ENCODE measurements at regions not wholly inside any gene's neighbourhood (a gene's known extent, or its start where the extent isn't known, plus 50 kb on each side); places are given as distances from the start of the nearest gene placed in this dataset.

DNA sequence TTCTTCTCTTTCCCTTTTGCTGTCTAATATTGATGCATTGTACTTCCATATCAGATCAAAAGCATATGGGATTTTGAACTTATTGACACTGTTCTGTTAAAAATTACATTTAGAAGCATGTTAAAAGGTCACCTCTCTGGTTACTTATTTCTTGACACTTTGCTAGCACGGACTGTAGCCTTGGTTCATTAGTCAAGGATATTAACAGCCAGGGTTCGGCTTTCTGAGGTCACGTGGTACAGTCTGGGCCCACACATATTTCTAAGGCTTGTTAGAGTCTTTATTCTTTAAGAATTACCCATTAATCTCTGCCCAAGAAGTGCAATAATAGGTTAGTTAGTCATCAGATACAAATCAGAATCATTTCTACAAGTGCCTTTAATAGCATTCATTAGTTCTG is 1035.8 kb upstream of the FANCL start:
- TF ChIP-seq CTCF (IDR thresholded peaks at IDR 0.05; ENCODE audit: low read length) (no peak), EZH2 (IDR thresholded peaks at IDR 0.05; ENCODE audit: borderline replicate concordance, low read length) (no peak)

Measured in OCI-LY1 (cell line).